RWPE1 (cell line): ENCODE measurements at regions not wholly inside any gene's neighbourhood (a gene's known extent, or its start where the extent isn't known, plus 50 kb on each side); places are given as distances from the start of the nearest gene placed in this dataset.

Experiments used
- CTCF ChIA-PET: fragments of 350-600 bp; sonication (Branson Sonifier 250); formaldehyde crosslinking; extraction: SDS; loops from one replicate; lab custom pipeline; 2021; lab: Yijun Ruan, JAX
- POLR2A ChIA-PET: fragments of 400-600 bp; formaldehyde crosslinking; extraction: SDS; loops from one replicate; lab custom pipeline; 2020; ENCODE audit warnings: antibody characterized with exemption; ENCODE audit not compliant: low non-redundant PET; lab: Yijun Ruan, JAX
- DNase-seq: peaks from one replicate; pipeline ENCODE4 v3.0.0; 2012; ENCODE audit warnings: low spot score
- H3K27ac ChIP-seq: fragments of 450-650 bp; 2 replicates; pipeline ENCODE4 v1.5.1; 2017
- TF ChIP-seq, protein P1 (sequence below): fragments of 450-650 bp; conservative IDR thresholded peaks from 2 replicates; pipeline ENCODE4 v1.5.1; 2017; ENCODE audit warnings: low read depth, mild to moderate bottlenecking

DNA sequence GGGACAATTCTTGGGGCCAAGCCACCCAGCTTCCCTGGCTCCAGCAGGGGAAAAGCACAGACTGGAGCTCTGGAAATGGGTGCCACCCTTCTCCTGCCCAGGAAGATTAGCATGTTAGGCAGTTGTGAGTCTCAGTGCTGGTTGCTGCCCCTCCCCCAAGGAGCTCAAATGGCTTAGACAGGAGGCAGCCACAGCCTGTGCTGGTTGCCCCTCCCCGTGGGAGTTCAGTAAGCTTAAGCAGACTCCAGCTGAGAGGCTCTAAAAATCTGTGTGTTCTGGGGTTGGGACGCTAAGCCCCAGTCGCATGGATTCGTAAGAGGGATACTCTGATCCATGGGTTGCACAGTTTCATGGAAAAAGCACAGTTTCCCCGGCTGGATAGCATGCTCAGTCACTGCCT, 92.7 kb upstream of the NDST3 start:
- POLR2A ChIA-PET, result no interaction called here
- DNase-seq, result no peak
- no peak overlapping the region for H3K27ac ChIP-seq
- CTCF ChIA-PET, result no interaction called here
- TF ChIP-seq, protein P1, sequence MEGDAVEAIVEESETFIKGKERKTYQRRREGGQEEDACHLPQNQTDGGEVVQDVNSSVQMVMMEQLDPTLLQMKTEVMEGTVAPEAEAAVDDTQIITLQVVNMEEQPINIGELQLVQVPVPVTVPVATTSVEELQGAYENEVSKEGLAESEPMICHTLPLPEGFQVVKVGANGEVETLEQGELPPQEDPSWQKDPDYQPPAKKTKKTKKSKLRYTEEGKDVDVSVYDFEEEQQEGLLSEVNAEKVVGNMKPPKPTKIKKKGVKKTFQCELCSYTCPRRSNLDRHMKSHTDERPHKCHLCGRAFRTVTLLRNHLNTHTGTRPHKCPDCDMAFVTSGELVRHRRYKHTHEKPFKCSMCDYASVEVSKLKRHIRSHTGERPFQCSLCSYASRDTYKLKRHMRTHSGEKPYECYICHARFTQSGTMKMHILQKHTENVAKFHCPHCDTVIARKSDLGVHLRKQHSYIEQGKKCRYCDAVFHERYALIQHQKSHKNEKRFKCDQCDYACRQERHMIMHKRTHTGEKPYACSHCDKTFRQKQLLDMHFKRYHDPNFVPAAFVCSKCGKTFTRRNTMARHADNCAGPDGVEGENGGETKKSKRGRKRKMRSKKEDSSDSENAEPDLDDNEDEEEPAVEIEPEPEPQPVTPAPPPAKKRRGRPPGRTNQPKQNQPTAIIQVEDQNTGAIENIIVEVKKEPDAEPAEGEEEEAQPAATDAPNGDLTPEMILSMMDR, result no peak

DNA sequence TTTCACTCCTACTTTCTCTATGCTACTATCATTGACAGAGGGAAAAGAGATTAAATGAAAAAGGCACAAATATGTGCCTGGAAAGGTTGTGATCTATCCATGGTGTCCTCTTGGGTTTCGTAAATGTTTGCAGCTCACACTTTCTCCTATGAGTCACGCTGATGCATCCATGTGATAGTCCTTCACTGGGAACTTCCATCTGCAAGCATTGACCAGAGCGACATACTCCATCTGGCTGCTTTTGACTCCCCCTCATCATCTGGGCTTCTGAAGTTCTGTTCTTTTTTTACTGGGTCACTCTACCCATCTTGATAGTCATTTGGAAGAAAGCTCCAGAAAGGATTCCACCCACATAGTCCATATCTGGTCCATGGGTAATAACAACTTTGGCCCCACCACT, 84.7 kb upstream of the NDST3 start:
- H3K27ac ChIP-seq, result no peak overlapping the region
- TF ChIP-seq, protein P1, result no peak
- ChIA-PET POLR2A (no interaction called here), CTCF (interaction anchor here (0.6 kb wide), 1 partner anchor 67 kb away, joined by 3 read pairs; no protein-coding TSS in a partner anchor)
- DNase-seq, result no peak

DNA sequence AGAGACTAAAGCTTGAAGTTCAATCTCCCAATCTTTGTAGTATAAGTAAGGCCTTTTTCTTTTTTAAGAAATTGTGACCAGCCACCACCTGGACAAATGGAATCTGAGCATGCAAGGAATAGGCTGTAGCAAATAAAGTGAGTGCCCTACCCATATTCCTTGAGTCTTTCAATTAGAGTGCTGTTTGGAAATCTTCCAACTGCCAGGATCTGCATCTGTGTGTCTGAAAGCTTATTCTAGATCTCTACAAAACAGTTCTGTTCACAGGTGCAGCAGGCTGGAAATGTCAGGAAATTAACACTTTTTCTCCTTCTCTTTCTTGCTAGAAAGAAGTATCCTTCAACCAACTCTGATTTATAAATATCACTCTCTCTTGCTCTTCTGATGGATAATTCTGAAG, 76.7 kb upstream of the NDST3 start:
- H3K27ac ChIP-seq, result no peak overlapping the region
- CTCF ChIA-PET, result no interaction called here
- POLR2A ChIA-PET, result no interaction called here
- DNase-seq, result no peak
- TF ChIP-seq, protein P1, result no peak

DNA sequence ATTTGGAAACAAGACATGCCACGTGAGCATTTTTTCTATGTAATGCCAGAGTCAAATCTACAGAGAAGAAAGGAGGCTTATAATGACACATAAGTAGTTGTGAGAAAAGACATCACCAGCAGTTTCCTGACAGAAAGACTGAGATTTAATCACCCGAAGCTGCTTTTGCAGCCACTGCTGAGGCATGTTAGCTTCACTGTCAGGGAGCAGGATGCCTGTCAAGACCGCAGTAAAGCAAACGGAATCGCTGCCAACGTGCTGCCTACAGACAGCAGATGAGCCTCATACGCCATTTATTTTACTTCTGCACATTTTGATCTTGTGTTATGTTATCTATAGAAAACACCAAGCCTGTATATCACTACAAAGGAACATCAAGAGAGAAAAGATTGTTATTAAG, 68.7 kb upstream of the NDST3 start:
- H3K27ac ChIP-seq, result no peak overlapping the region
- ChIA-PET CTCF (no interaction called here), POLR2A (interaction anchor here (0.6 kb wide), 1 partner anchor 843 kb away, joined by 3 read pairs; no protein-coding TSS in a partner anchor)
- no peak for DNase-seq
- TF ChIP-seq, protein P1, result no peak

DNA sequence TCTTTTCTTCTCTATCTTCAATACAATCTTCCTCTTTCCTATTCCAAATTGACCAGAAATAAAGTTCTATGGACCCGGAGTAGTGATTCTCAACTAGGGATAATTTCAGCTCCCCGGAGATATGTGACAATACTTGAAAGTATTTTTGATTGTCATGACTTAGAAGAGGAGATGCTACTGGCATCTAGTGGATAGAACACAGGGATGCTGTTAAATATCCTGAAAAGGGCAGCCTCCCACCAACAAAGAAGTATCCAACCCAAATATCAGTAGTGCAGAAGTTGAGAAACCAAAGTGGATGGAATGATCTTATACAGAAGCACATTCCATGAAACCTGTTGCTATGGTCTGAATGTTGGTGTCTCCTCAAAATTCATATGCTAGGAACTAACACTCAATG, 65.7 kb upstream of the NDST3 start:
- no peak for DNase-seq
- no peak overlapping the region for H3K27ac ChIP-seq
- ChIA-PET CTCF (interaction anchor here (0.9 kb wide), 1 partner anchor 61 kb away, joined by 8 read pairs; no protein-coding TSS in a partner anchor), POLR2A (no interaction called here)
- TF ChIP-seq, protein P1, result no peak

DNA sequence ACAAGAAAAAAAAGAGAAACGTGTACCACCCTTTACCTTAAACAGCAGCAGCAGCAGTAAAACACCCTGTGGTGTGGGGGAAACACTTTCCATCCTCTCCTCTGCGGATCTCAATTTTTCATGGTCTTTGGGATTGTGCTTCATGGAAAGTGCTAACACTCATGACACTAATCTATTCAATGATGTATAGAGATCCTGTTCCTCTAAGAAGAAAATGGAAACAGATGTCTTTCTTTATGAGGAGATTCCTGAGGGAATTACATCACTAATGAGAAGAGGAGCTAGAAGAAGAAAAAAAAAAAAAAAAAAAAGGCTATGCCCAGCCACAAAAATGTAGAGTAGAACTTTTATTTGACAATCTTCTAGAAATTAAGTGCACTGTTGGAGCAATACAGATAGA, 62.9 kb upstream of the NDST3 start:
- no peak for DNase-seq
- POLR2A ChIA-PET, result no interaction called here
- CTCF ChIA-PET, result no interaction called here
- no peak overlapping the region for H3K27ac ChIP-seq
- TF ChIP-seq, protein P1, result no peak
